Islet of Langerhans (tissue), 1 donor: ENCODE measurements at regions not wholly inside any gene's neighbourhood (a gene's known extent, or its start where the extent isn't known, plus 50 kb on each side); places are given as distances from the start of the nearest gene placed in this dataset.

Experiments
- FAIRE-seq: peaks from one replicate; lab custom pipeline; 2011; peaks lifted over from hg19 to GRCh38; lab: Jason Lieb, UNC

- no peak for FAIRE-seq
Observed at GRCh38 chrX:39992300-39992699, 105.5 kb downstream of the BCOR start.

- no peak for FAIRE-seq
Observed at GRCh38 chrX:39995457-39995856, 102.3 kb downstream of the BCOR start.

- no peak for FAIRE-seq
Observed at GRCh38 chrX:39996536-39996935, 101.2 kb downstream of the BCOR start.

GRCh38 chrX:39998636-39999406, 98.9 kb downstream of the BCOR start:
- FAIRE-seq: no peak
